Heart left ventricle (tissue), 13 donors: ENCODE measurements at regions not wholly inside any gene's neighbourhood (a gene's known extent, or its start where the extent isn't known, plus 50 kb on each side); places are given as distances from the start of the nearest gene placed in this dataset.

ENCODE experiments used
- POLR2A ChIP-seq, 2 donors: fragments of 450-650 bp; IDR thresholded peaks; one replicate each; pipeline ENCODE4 v1.6.1; 2017; ENCODE audit warnings: antibody characterized with exemption in 2 of 2, mild to moderate bottlenecking in 2 of 2, moderate library complexity in 2 of 2
- TF ChIP-seq, protein P1 (sequence below), 12 donors: fragments of 200-600 bp; sonication (generic) in 4 of 12; IDR thresholded peaks; one replicate each; pipeline versions ENCODE4 v1.5.0 to v1.8.0; 2018 to 2022; ENCODE audit warnings: antibody characterized with exemption in 12 of 12, mild to moderate bottlenecking in 5 of 12
- donor health status: ischemic (EF 13 %, LVEDD 7.1; RV severe dilation, severe dysfunction).
- donor health status: DM: no; HTN: yes; CAD: no.
- donor health status: DM: no; HTN: no; CAD: no.
- donor health status: ischemic (EF 25% LVEDD 6.9; RV normal size, moderate dysfunction).
- donor health status: ischemic (EF 25% LVEDD 5.7; RV mildly dilated, moderate dysfunction).
- donor health status: ischemic (EF 35%, LVEDD 5.7; RV mildly dilated, moderate dysfunction).
- donor health status: nonischemic (EF 11% LVEDD 7.7; RV severe dilation, severe dysfunction).
- donor health status: DM: yes; HTN: yes; CAD: no.
- donor health status: PGD.
- donor health status: ischemic (EF 29% LVEDD 5.4; RV normal size, mild dysfunction).
- donor health status: nonischemic (EF 23%, LVEDD 6.1; RV moderate dilation, normal function).

DNA sequence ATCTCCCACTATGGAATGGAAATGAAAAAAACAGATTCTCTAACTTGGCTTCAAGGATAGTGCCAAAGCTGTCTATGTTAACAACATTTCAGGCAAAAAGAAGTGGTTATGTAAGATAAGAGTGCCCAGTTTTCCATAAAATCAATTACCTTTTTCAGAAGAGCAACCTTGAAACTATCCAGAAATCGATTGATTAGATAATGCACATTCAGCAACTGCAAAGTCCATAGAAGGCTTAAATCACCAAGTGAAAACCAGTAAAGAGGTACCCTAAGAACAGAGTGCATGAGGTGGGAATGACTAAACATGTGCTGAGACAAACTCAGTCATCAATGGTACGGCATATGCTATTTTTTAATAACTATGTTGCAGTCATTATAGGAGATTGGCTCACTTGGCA lies 71.9 kb upstream of the TNKS2 start:
- no peak for TF ChIP-seq POLR2A (IDR thresholded peaks at IDR 0.05)
- TF ChIP-seq, protein P1, sequence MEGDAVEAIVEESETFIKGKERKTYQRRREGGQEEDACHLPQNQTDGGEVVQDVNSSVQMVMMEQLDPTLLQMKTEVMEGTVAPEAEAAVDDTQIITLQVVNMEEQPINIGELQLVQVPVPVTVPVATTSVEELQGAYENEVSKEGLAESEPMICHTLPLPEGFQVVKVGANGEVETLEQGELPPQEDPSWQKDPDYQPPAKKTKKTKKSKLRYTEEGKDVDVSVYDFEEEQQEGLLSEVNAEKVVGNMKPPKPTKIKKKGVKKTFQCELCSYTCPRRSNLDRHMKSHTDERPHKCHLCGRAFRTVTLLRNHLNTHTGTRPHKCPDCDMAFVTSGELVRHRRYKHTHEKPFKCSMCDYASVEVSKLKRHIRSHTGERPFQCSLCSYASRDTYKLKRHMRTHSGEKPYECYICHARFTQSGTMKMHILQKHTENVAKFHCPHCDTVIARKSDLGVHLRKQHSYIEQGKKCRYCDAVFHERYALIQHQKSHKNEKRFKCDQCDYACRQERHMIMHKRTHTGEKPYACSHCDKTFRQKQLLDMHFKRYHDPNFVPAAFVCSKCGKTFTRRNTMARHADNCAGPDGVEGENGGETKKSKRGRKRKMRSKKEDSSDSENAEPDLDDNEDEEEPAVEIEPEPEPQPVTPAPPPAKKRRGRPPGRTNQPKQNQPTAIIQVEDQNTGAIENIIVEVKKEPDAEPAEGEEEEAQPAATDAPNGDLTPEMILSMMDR (IDR thresholded peaks at IDR 0.05): no peak
